CD4-positive, alpha-beta T cell treated with Interleukin-6 at 100 ng/mL for 8 hours (primary cell): ENCODE measurements at regions not wholly inside any gene's neighbourhood (a gene's known extent, or its start where the extent isn't known, plus 50 kb on each side); places are given as distances from the start of the nearest gene placed in this dataset.
"Not testable (repeated sequence)": the region's sequence is repeated elsewhere in the genome, so short reads cannot be mapped to it uniquely, and the experiment has no call there.

Experiments
- DNase-seq: peaks from one replicate; pipeline ENCODE4 v3.0.0-alpha.2; 2020; ENCODE audit warnings: mixed read lengths, low spot score

DNA sequence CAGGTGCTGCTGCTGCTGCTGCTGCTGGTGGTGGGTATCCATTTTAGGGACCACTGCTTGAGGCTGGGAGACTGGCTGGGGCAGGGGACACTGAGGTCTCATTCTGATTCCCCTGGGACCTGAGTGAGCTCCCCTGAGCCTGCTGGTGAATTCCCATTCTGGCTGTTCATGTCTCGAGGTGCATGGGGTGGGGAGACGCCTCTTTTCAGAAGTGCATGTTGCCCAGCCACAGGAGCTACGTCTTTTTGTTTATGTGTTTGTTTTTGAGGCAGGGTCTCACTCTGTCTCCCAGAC, 133.4 kb downstream of the RHOU start:
- no peak for DNase-seq

DNA sequence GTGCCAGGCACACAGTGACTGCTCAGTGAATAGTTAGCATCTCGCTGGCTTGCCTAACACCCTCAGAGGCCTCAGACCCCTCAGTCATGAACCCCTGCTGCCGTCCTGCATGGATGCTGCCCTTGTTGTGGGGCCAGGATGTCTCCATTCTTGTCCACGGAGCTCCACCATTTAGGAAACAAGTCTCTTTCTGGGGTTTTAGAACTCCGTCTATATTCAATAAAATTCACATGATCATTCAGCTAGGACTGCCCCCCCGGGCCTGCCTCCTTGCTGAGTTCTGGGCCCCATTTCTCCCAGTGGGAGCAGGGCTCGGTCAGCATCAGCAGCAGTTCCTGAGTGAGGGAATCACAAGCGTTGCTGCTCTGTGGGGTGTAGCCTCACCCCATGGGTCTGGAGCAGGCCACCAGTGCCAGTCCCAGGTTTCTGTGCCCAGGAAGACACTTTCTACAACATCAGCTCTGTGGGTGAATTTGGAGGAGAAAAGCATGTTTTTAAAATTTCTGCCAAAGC, 134.1 kb downstream of the RHOU start:
- DNase-seq: no peak

DNA sequence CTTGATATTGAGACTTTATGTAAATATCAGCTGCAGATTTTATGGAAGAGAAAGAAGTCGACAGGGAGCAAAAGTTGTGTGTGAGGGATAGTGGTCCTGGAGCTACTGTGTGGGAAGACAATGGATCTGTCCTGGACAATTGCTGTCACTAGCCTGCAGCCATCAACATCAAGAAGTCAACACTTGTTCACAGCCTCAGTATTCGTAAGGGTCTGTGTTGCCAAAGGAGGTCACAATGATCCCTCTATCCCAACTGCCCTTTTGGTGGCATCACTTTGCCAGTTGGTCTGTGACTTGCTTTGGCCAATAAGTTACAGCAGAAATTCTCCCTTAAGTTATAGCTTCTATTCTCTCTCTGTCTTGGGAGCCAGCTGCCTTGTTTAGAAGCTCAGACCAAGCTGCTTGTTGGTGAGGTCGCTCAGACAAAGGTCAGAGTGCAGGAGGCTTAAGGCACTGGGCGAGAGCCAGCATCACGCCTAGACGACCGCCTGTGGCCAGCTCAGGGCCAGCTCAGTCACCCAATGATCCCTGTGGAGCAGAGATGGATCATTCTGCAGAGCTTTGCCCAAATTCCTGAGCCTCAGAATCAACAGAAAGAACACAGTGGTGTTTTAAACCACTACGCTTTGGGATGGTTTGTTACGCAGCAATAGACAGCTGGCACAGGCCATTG, 134.9 kb downstream of the RHOU start:
- no peak for DNase-seq

DNA sequence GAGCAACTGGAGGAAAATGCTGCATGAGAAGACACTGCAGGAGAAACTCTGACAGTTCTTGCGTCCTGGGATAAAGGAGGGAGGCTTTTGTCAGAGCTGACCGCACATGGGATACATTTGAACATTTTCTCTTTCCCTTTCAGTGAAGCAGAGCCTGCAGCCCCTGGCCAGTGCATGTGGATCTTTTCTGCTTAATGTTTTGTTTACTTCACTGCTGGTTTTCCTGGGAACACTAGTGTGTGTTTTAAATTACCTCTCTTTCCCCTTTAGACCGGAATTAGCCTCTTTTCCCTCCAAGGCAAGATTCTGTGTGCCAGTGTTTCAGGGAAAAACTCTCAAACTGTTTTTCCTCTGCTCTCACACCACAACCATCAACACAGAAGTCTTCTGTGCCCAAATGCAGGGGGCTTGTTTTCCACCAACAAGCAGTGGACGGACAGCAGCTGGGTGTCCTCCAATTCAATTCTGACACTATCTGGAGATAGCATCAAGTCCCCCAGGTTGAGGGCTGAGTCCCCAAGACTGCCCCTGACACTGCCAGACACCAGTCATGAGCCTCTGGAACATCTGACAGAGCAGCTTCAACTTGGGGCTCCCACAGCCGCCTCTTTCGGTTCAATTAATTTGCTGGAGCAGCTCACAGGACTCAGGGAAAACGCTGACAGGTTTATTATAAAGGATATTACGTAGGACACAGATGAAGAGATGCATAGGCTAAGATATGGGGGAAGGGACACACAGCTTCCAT, 136.2 kb downstream of the RHOU start:
- no peak for DNase-seq

DNA sequence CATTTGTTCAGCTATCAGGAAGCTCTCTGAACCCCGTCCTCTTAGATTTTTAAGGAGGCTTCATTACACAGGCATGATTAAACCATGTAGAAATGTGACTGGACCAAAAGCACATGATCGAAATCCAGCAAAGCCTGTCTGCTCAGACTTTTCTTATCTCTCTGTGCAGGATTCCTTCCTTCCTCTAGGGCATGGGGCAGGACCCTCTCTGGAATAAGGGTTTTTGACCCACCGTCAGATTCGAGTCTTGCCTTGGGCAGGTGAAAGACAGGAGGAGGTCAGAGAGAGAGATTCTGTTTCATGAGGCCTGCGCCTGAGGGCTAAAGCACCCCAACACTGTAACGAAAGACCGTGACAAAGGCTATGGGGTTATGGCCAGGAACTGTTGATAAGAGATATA, 136.8 kb downstream of the RHOU start:
- no peak for DNase-seq

DNA sequence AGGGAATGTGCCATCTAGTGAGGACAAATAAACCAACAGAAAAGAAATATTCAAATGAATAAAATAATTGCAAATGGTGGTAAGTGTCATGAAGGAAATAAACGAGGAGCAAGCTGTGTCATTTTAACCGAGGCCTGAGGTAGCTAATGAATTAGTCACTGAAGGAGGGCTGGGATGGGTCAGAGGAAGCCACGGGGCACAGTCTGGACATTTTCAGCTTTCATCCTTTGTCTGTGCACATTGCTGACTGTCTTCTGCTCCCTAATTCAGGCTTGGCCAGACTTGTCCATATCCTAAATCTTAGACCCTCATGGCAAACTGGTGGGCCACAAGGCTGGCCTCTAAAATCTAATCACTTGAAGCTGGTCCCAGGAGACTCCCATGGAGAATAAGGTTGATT, 138.4 kb downstream of the RHOU start:
- DNase-seq: no peak

DNA sequence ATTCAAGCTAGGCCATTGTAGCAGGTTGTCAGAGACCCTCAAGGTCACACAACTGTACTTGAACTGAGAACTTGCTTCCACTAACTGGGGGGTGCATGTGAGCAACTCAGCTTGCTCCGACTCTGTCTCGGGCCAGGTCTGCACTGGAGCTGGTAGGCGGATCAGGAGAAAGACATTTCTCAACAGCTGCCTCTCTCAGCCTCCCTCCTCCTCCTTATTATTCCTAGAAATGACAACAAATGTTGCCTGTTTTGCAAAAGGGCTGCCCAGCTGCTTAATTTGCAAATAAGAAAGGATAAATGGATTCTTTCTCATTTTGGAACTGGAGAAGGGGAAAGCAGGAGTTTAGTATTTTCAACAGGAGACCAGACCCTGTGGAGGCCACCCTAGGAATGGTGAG, 140.5 kb downstream of the RHOU start:
- DNase-seq: no peak

DNA sequence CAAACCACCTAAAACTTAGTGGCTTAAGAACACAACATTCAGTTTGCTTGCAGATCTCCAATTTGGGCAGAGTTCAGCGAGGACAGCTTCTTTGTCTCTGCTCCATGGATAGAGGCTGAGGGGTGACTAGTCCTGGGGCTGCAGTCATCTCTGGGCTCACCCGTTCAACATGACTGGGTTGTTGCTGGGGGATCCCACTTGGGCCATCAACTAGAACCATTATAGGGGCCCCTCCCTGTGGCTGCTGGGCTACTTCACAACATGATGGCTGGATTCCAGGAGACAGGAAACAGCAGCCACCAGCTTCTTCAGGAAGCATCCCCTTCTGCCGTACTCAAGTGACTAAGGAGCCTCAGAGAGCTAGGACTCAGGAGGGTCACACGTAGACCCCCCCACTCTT, 140.9 kb downstream of the RHOU start:
- DNase-seq: no peak

DNA sequence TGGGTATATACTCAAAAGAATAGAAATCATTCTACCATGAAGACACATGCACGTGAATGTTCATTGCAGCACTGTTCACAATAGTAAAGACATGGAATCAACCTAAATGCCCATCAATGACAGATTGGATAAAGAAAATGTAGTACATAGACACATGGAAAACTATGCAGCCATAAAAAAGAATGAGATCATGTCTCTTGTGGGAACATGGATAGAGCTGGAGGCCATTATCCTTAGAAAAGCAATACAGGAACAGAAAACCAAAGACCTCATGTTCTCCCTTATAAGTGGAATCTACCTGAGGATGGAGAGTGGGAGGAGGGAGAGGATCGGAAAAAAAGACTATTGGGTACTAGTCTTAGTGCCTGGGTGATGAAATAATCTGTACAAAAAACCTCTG, 143.9 kb downstream of the RHOU start:
- no peak for DNase-seq

DNA sequence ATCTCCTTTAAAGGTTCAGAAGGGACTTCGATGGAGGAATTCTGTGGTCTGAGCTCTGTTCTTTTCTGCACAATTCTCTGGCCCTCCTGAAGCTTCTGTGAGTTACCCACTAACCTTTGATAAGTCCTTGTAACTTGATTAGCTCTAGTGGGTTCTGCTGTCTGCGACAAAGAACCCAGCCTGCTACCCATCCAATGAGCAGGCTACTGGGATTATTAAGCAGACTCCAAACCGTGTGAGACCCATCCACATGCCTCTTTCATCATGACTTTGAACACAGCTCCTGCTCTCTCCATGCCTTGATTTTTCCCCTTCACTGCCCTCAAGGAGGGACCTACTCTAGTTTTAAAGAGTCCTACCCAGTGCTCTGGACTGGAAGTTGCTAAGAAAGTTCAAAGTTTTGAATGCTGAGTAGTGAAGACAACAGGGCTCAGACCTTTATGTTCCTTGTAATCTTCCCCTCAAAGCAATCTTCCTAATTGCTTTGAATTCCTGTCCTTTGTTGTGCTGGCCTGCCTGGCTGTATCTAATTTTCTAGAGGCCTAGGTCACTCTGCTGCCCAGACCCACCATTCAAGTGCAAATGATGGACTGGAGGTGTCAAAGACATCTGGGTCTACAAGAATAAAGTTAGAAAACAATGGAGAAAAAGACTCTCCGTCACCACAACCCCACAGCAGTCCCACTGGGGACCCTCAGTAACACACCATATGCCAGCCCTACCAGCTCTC, 146.9 kb downstream of the RHOU start:
- no peak for DNase-seq

DNA sequence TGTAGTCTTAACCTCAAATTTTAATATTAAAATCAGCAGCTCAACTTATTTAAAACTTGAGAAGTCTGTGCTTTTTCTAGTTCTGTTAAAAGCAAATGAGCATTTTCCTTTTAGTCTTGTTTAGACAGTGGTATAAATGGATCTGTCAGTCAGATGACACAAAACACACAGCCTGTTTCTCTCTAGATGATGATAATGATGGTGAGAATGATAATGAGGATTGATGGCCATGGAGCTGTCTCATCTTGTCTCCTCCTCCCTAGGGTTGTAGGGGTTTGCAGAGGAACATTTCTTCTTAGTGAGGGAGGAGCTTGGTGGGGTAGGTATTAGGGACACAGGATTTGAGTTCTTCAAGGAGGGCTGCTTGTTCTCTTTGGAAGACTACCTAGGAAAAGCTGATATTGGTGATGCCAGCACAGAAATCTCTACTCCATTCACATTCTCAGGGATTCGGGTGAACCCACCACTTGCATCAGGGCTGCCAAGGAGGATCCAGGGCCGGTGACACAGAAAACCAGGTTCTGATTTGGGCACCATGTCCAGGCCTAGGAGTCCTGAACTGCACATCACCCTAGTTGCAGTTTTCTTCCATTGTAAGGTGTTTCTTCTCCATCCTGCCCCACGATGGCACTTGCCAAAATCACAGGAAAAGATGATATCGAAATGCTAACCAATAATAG, 147.6 kb downstream of the RHOU start:
- no peak for DNase-seq

DNA sequence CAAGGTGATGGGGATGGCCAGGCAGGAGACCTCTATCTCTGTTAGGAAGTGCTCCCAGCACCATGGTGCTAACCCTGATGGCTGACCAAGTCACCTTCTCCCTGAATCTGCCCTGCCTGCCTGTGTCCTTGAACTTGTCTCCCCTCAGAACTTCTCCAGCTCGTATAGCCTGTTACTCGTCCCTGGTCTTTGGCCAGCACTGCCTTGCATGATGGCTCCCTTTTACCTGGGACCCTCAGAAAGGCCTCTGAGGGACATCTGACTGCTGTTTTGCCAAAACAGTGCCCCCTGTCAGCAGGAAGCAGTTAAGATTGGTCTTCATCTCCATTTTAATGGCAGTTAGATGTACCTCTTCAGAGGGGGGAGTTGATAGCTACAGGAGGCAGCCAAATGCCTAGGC, 148.3 kb downstream of the RHOU start:
- DNase-seq: no peak

DNA sequence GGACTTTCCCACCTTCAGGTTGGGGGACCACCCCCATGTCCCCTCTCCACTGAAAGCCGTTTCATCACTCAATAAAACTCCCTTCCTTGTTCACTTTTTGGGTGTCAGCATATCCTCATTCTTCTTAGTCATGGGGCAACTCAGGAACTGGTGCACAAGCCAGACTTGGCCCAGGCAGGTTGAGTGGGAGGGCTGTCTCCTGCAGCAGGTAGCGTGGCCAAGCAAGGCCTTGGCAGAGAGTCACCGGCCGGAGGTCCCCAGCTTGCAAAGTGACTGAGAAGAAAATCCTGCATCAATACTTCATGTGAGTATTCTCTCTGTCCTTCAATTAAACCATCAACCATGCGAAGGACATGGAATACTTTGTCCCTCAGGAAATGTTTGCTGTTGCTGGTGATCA, 148.9 kb downstream of the RHOU start:
- no peak for DNase-seq

DNA sequence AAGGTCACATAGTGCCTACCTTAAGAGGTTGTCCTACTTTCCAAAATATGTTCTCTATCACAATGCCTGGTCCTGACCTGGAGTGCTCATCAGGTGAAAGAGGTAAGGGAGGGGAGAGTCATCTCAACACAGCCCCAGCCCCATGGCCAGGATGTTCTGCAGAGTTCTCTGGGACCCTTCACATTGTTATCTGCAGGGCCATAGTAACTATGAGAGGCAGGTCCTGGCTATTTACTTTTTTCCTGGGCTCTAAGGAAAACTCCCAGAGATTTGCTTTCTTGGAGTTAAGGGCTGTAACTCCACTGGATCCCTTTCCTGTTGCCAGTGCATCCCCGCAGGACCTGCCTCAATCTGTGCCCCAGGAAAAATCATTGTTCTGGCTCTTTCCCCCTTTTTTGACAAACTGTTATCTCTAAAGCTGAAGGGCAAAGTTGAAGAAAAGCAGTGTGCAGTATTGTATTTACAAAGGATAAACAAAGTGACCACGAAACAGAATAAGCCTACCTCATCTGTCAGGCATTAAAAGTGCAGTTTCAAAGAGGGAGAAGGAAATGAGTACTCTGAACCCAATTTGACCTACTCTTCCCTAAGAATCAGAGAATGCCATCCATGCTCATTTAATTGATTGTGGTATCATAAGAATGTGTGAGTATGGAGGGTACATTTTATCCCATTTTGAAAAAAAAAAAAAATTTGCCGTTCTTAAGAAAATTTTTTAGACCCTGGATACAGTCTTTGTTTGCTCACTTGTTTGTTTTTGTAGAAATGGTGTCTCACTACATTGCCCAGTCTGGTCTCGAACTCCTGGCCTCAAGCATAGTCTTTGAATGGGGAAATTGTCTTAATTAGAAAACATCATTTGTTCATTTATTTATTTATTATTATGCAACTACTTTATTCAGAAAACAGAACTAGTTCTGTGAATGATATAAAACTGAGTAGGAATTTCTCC, 149.6 kb downstream of the RHOU start:
- no peak for DNase-seq

DNA sequence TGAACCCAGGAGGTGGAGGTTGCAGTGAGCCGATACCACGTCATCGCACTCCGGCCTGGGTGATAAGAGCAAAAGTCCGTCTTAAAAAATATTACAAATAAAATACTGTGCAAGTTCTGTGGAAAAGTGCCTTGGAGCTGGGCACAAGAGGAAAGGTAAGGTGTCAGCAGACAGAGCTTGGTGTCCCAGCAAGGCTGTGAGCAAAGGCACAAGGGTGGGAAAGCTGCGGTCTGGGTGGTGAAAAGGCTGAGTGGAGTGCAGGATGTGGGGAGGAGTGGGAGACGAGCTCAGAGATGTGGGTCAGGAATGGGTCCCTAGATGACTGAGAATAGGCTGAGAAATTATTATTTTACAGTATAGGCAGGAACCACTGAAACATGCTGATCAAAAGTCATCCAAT, 150.6 kb downstream of the RHOU start:
- no peak for DNase-seq

DNA sequence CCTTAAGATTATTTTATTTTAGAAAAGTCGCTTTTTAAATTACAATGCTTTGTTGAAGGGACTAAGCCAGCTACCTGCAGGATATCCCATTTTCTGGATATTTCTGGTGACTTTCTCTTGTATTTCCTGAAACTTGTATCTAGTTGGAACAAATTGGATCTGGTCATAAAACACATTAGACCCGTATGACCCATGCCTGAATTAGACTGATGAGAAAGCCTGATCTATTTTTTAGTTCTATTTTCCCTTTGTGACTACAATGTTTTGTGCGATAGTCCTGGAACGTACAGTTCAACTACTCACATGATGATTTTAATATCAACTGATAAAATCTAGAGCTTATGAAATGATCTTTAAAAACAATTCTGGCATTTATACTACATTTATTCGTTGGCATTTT, 151.8 kb downstream of the RHOU start:
- no peak for DNase-seq

DNA sequence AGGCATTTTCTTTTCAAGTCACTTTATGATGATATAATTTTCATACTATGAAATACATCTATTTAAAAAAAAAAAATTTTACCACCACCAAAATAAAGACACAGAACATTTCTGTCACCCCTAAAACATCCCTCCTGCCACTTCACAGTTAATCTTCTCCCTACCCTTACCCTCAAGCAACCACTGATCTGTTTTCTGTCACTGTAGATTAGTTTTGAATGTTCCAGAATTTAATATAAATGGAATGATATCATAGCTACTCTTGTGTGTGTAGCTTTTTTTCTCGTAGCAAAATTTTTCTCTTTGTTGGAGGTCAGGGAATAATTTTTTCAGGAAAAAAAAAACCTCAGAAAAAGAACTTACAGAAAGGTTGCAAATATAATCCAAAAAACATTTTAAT, 152.7 kb downstream of the RHOU start:
- no peak for DNase-seq

DNA sequence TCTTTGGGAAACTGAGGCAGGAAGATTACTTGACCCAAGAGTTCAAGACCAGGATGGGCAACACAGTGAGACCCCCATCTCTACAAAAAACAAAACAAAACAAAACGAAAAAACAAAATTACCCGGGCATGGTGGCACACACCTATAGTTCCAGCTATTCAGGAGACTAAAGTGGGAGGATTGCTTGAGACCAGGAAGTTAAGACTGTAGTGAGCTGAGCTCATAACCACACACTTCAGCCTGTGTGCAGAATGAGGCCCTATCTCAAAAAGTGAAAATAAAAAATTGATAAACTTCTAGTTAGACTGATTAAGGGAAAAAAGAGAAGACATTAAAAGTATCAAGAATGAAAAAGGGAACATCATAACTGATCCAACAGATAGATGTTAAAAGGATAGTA, 154.0 kb downstream of the RHOU start:
- no peak for DNase-seq

DNA sequence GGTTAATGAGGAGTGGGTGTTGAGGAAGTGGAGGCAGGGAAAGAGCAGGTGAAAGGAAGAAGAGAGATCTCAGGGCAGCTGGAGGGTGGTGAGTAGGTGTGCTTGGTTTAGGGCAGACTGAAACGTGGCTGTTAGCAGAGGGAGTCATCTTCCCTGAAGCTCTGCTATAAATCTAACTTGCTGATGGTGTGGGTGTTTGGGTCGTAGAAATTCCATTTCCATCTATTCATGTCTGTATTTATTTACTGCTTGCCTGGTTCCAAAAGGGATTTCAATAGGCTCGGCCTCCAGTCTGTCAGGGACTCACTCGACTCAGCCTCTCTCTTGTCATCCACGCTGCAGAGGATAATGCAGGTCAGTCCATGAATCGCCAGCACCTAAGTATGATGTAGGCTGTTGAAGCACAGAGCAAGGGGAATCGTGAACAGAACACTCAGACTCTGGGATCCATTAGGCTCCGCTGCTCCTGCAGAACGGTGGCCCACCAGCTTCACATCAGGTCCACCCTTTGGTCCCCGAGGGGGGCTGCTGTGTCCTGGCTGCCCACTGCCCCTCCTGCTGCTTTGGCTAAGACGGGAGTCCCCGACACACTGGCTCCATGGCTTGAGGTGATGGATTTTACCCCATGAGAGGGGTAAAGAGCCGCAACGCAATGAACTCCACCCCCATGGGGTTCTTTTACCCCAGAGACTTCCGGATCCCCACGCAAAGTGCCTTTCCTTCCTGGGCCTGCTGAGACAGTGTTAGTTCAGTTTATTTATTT, 156.2 kb downstream of the RHOU start:
- no peak for DNase-seq

DNA sequence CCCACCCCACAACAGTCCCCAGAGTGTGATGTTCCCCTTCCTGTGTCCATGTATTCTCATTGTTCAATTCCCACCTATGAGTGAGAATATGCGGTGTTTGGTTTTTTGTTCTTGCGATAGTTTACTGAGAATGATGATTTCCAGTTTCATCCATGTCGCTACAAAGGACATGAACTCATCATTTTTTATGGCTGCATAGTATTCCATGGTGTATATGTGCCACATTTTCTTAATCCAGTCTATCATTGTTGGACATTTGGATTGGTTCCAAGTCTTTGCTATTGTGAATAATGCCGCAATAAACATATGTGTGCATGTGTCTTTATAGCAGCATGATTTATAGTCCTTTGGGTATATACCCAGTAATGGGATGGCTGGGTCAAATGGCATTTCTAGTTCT, 156.9 kb downstream of the RHOU start:
- DNase-seq: not testable (repeated sequence)

DNA sequence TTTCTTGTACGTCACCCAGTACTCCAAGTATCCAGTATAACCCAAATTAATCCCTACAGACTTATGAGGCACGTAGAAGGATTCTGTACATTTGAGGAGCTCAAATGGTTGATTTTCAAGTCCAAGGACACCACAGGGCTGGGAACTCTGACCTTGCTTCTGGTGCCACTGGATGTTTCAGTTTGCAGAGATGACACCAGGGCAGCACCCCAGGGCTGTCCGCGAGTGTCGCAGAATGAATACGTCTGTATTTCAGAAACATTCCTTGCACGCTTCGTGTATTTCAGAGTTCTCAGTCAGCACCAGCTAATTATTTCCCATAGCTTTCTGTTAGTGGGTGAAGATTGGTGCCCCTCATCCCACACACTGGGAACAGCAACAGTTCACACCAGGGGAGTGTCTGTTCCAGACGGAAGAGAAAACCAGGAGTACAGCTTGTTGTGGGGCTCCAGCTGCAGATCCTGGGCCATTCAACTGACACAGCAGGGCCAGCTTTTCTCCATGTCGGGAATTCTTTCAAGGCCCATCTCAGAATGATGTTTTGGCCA, 159.2 kb downstream of the RHOU start:
- no peak for DNase-seq
